ENCODE measurements at regions not wholly inside any gene's neighbourhood (a gene's known extent, or its start where the extent isn't known, plus 50 kb on each side); places are given as distances from the start of the nearest gene placed in this dataset.
"Not testable (repeated sequence)": the region's sequence is repeated elsewhere in the genome, so short reads cannot be mapped to it uniquely, and the experiment has no call there.

DNA sequence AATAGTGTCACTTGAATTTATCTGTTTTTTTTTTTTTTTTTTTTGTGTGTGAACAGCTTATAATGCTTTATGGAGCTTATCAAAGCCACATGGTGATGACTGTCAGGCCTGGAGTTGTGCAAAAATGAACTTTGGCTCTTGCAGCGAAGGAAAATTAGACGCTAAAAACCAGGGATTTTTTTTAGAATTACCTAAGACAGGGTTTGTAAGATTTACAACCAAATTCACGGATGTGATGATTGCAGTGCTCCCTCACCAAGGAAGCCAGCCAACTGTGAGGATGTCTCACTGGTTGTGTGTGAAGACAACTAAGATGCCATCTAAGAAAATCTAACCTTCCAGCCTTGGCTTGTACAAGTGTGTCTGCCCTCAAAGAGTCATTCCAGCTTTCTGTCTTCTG is 127.1 kb upstream of the SLC4A4 start:
- no peak for DNase-seq

GRCh38 chr4:71212216-71212615 is 126.6 kb upstream of the SLC4A4 start:
- no peak for DNase-seq

GRCh38 chr4:71214578-71214977 is 124.2 kb upstream of the SLC4A4 start:
- no peak for DNase-seq

- DNase-seq = no peak
Observed at GRCh38 chr4:71216316-71216959, 122.4 kb upstream of the SLC4A4 start.

GRCh38 chr4:71217688-71218087 is 121.1 kb upstream of the SLC4A4 start:
- DNase-seq = no peak

DNA sequence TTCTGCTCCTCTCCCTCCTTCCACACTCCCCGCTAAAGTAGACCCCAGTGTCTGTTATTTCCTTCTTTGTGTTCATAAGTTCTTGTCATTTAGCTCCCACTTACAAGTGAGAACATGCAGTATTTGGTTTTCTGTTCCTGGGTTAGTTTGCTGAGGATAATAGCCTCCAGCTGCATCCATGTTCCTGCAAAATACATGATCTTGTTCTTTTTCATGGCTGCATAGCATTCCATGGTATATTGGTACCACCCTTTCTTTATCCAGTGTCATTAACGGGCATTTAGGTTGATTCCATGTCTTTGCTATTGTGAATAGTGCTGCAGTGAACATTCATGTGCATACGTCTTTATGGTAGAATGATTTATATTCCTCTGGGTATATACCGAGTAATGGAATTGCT is 118.0 kb upstream of the SLC4A4 start:
- not testable (repeated sequence) for DNase-seq

DNA sequence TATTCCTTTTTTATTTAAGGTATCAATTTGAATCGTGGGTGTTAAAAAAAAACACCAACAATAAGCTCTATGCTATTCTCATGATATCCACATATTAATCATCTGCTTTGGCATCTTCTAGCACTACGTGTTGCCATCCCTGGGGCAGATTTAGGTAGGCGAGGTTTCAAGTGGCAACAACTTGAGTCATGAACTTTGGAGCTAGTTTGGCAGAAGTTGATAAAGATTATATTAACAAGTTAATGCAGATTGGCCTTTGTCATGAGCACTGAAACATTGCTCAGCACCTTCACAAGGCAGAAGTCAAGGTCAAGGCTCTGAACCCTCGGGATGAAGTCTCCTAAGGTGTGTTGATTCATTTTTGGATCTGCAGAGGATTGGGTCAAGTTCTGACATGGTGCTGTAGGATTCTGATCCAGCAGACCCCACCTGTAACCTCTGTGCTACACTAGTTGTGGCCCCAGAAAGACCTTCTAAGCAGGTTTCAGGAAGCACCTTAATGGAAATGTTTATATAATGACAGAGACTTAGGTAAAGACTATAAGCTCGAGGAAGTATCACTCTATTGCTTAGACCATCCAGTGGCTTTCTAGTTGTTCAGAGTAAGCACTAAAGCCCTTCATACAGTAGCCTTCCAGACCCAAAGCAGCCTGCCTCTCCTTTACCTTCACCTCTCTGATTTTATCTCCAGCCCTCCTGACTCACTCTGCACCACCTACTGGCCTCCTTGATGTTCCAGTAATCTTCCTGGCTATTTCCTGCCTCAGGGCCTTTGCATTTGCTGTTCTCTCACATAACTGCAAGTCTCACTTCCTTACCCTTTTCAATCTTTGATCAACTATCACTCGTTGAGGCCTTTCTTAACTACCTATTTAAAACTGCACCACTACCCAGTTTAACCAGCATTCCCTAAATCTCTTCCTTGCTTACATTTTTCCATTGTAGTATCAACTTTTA is 117.0 kb upstream of the SLC4A4 start:
- DNase-seq = no peak

DNA sequence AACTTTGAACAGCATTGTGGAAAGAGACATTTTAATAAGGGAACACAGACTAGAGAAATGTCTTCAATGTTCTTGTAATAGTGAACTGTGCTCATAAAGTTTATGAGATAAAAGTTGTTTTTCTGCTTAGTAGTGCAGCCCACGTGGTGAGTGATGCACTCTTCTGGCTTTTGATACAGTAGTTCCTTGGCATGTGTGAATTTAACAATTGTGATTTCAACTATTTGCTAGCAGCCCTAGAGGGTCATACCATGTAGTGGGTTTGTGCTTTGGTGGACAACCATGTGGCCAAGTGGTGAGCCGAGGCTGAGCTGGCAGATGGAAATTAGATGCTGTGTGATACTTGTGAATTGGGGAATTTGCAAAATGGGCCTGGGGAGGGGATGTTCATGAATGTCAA is 116.2 kb upstream of the SLC4A4 start:
- no peak for DNase-seq

DNA sequence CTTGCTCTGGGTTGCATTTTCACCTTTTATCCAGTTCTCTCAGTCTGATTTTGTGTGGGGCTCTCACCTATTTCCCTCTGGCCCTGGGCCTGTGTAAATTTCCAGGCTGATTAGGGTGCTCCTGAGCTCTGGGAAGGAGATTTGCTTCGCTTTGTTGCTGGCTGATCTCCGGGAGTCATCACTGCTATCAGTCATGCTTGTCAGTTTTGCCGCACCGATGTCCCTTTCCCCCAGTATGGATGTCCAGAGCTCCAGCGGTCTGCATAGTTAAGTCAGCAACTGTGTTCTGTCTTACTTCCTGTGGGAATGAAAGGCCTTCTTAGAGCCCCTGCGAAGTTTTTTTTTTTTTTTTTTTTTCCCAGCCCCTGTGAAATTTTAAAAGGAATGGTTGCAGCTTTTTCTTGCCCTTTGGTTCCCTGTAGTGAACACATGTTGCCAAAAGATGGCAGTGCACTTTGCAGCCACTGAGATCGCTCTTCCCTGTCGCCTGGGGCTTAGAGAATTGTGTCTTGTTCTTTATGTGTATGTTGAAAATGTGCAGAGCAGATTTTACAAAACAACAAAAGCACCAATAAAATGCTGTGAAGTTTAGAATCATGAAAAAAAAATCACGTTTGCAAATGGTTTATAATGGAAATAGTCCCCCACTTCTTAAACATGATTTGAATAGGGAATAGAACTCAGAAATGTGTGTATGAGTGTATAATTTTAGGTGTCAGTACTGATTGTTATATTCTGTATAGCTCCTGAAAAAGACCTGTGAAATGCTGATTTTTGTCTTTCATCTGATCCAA is 109.1 kb upstream of the SLC4A4 start:
- no peak for DNase-seq

- DNase-seq = no peak
Observed at GRCh38 chr4:71230271-71231128, 108.3 kb upstream of the SLC4A4 start.

DNA sequence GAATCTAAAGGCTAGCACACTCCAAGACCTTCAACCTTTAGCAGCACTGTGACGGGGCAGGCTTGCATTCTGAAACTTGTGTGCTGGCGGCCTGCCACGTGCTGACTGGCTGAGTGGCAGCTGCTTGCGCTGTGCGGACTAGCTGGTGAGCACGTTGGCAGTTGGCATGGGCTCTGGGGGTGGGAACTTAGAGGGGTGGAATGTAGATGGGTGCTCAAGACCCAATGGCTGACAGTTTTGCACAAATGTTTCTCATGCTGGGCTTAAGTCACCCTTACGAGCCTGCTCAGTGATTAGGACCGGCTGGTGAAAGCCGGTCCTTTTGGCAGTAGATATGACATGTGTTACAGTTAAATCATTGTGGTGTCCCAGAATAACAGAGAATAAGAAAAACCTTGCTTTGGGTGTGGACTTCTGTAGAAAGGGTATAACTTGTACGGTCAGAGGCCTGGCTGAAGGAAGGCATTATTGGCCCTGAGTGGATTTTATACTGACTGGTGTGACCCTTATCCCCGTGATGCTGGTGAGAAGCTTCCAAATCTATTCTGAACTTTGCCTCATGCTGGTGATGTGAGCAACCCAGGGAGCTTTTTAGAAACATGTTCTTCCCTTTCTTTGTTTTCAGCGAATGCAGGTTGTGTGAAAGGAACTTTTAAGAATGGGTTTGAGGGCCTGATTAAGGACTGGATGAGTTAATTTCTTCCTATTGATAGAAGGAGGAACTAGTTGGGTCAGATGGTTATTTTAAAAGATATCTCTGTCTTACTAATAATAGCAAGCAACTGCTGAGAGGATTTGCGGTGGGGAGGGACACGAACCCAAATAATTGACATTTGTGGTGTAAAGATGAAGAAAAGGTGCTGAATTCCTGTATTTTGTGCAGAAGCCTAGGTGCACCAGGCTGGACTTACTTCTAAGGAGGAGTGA is 107.4 kb upstream of the SLC4A4 start:
- no peak for DNase-seq

GRCh38 chr4:71232056-71232430 is 106.8 kb upstream of the SLC4A4 start:
- DNase-seq = no peak

DNA sequence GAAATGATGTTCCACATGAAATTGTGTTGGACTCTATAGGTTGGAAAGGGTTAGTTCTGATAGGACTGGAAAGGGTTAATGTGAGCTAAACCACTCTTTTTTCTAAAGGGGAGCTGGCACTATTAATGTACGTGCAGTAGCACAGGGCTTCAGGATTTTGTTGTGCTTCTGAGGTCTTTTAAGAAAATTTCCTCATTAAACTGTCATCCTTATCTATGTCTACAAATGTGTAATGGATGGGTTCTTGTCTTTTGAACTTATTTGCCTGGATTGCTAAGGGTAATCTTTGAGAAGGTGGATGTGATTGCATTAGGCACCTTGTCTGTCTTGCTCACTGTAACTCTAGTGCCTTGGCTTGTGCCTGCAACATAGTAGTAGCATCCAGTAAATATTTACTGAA is 106.0 kb upstream of the SLC4A4 start:
- DNase-seq = no peak

- DNase-seq = no peak
Observed at GRCh38 chr4:71235311-71236201, 103.3 kb upstream of the SLC4A4 start.

GRCh38 chr4:71236226-71236625 is 102.6 kb upstream of the SLC4A4 start:
- DNase-seq = no peak

DNA sequence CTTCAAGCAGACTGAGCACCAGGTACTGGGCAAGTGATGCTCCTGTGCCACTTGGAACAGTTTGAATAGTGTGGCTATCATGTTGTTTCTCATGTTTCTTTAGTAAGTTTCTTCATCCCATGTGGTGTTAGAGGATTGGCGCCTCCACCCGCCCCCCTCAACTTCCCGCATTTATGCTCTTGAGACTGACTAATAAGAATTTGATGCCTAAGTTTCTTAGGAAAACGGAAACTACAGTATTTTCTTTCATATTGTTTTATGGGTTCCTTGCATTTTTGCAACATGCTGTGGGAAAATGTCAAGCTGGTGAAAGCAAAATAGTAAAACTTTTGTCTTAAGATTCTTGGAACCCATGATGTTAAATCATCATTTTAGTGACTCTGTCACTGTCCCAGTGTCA is 101.2 kb upstream of the SLC4A4 start:
- no peak for DNase-seq

- DNase-seq = no peak
Observed at GRCh38 chr4:71239365-71239764, 99.5 kb upstream of the SLC4A4 start.

GRCh38 chr4:71240094-71240493 is 98.7 kb upstream of the SLC4A4 start:
- DNase-seq = no peak

- DNase-seq = no peak
Observed at GRCh38 chr4:71241501-71242288, 97.1 kb upstream of the SLC4A4 start.
